Kidney epithelial cell (primary cell): ENCODE measurements at regions not wholly inside any gene's neighbourhood (a gene's known extent, or its start where the extent isn't known, plus 50 kb on each side); places are given as distances from the start of the nearest gene placed in this dataset.

ENCODE experiments used
- DNase-seq: peaks from one replicate; pipeline ENCODE4 v3.0.0-alpha.2; 2010; ENCODE audit warnings: low read depth
- H3K27me3 ChIP-seq: 2 replicates; pipeline ENCODE4 v1.6.0; 2011; ENCODE audit warnings: low read length; ENCODE audit not compliant: control insufficient read depth, insufficient read depth
- H3K36me3 ChIP-seq: 2 replicates; pipeline ENCODE4 v1.5.1; 2011; ENCODE audit warnings: low read length; ENCODE audit not compliant: control insufficient read depth, insufficient read depth
- H3K4me3 ChIP-seq: 2 replicates; pipeline ENCODE4 v1.5.1; 2011; ENCODE audit warnings: low read depth, mild to moderate bottlenecking, control low read depth, low read length
- TF ChIP-seq, protein P1 (sequence below): IDR thresholded peaks from 2 replicates; pipeline ENCODE4 v1.5.1; 2011; ENCODE audit warnings: mild to moderate bottlenecking, moderate library complexity, low read length, control low read depth, inconsistent platforms; ENCODE audit not compliant: insufficient read depth, poor library complexity, severe bottlenecking

DNA sequence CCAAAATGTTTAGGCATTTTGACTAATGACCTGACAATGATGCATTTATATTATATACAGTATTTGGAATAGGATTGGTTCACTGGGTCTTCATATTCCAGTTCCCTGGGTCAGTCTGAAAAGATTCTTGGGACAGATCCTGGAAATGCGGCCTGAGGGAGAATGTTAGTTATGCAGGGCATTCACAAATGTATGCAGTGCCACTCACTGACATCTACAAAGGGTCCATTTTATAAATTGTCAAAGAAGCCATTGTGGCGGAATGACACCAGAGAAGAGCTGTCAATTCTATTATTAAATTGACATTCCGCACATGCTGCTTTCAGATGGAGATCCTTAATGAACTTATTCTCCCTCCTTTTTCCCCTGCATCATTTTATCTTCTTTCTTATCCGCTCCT is 176.6 kb downstream of the VGLL3 start:
- TF ChIP-seq, protein P1, sequence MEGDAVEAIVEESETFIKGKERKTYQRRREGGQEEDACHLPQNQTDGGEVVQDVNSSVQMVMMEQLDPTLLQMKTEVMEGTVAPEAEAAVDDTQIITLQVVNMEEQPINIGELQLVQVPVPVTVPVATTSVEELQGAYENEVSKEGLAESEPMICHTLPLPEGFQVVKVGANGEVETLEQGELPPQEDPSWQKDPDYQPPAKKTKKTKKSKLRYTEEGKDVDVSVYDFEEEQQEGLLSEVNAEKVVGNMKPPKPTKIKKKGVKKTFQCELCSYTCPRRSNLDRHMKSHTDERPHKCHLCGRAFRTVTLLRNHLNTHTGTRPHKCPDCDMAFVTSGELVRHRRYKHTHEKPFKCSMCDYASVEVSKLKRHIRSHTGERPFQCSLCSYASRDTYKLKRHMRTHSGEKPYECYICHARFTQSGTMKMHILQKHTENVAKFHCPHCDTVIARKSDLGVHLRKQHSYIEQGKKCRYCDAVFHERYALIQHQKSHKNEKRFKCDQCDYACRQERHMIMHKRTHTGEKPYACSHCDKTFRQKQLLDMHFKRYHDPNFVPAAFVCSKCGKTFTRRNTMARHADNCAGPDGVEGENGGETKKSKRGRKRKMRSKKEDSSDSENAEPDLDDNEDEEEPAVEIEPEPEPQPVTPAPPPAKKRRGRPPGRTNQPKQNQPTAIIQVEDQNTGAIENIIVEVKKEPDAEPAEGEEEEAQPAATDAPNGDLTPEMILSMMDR: no peak
- no peak for DNase-seq
- Histone ChIP-seq H3K4me3 (no peak overlapping the region), H3K36me3 (no peaks in the 10 kb centered on the region), H3K27me3 (no peaks in the 10 kb centered on the region)

DNA sequence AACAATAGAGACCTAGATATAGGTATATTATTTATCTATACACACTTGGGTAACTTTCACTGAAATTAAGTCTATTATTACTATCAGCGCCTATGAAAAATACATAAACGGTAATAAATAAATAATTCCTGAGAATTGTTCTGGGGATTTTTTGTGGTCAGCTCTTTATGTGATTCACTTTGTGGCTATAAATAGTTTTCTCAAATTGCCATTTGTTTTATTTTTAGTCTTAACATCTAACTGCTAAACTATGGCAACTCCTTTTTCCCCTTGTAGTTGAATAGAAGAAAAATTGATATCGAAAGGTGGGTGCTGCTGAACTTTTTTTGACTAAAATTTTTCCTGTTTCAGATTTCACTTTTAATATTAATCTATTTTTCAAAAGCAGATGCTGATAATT is 189.0 kb downstream of the VGLL3 start:
- no peak for DNase-seq
- no peak overlapping the region for H3K4me3 ChIP-seq
- H3K36me3 ChIP-seq: no peaks in the 10 kb centered on the region
- TF ChIP-seq, protein P1: no peak
- H3K27me3 ChIP-seq: no peaks in the 10 kb centered on the region

DNA sequence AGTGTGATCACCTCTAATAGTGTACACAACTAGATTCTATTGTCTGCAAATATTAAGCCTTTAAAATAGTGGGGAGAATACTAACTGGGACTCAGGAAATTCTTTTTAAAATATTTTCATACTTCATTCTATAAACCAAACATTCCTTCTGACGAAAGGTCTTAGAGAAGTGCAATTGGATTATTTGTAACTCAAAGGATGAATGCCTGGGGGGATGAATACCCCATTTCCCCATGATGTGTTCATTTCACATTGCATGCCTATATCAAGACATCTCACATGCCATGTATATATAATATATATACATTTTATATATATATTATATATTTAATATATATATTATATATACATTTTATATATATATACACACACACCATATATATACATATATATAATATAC is 189.9 kb downstream of the VGLL3 start:
- no peak for DNase-seq
- Histone ChIP-seq H3K4me3 (no peak overlapping the region), H3K36me3 (no peaks in the 10 kb centered on the region), H3K27me3 (no peaks in the 10 kb centered on the region)
- TF ChIP-seq, protein P1: no peak

DNA sequence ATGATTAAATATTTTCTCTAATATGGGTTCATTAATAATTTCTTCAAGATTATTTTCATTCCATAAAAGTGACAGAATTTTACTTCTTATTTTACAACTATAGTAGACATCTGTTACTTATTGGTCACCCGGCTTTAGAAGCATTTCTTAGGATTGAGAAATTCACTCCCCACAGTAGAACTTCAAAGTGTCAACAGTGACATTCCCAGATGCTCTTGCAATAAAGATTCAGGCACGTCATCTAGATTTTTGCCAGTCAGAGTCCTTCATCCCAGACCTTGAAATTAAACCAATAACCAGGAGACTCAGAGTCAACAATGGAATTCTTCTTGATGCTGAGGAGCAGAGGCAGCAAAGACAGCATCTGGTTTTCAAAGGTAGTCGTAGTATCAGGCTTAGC is 190.8 kb downstream of the VGLL3 start:
- TF ChIP-seq, protein P1: no peak
- no peaks in the 10 kb centered on the region for H3K27me3 ChIP-seq
- no peak overlapping the region for H3K4me3 ChIP-seq
- no peak for DNase-seq
- no peaks in the 10 kb centered on the region for H3K36me3 ChIP-seq

- H3K4me3 ChIP-seq: no peak overlapping the region
- TF ChIP-seq, protein P1: no peak
- no peaks in the 10 kb centered on the region for H3K36me3 ChIP-seq
- DNase-seq: no peak
- H3K27me3 ChIP-seq: no peaks in the 10 kb centered on the region
Observed at GRCh38 chr3:86797946-86798345, 193.0 kb downstream of the VGLL3 start.

- Histone ChIP-seq H3K4me3 (no peak overlapping the region), H3K36me3 (no peaks in the 10 kb centered on the region), H3K27me3 (no peaks in the 10 kb centered on the region)
- TF ChIP-seq, protein P1: no peak
- DNase-seq: no peak
Observed at GRCh38 chr3:86794361-86795065, 196.4 kb downstream of the VGLL3 start.
